ENCODE measurements at regions not wholly inside any gene's neighbourhood (a gene's known extent, or its start where the extent isn't known, plus 50 kb on each side); places are given as distances from the start of the nearest gene placed in this dataset.

DNA sequence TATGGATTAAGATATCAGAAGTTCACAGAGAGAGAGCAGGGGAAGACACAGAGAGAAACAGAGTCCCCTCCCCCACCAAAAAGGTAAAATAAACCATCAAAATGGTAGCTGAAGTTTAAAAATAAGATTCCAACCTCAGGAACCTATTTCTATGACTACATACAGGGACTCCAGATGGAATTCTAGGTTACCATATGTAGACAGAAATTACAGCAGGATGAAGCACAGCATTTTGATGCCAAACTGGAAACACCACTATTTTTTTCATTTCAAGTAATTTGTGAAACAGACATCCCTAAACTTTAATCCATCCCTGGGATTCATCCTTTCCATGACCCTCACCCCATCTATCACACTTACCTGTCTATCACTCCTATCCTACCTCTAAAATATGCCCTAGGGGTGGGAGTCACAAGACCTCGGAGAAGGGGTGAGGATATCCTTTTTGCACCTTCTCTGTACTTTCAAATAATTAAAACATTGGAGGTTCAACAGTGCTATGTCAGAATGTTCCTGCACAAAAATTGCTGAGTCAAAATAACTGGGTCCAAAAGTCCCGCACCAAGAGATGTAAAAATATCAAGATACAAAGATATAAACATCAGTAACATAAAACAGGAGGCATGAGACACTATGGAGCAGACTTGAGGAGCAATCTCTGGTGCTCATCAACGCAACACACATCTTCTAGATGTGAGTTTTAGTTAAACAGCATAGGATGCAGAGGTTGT, 344.5 kb upstream of the RASGEF1B start:
- Histone ChIP-seq H3K9me1 (ENCODE audit: control insufficient read depth, extremely low read depth, insufficient read depth, low read length) (no peaks in the 10 kb centered on the region), H3K36me3 (ENCODE audit: control insufficient read depth in 2 of 2, extremely low read depth in 1 of 2, insufficient read depth in 2 of 2, low read length in 2 of 2) (no peaks in the 10 kb centered on the region), H3K27ac (ENCODE audit: control insufficient read depth, insufficient read depth, low read length) (no peak overlapping the region), H3K79me2 (ENCODE audit: control insufficient read depth, insufficient read depth, low read length) (no peaks in the 10 kb centered on the region), H3K9ac (ENCODE audit: control insufficient read depth, extremely low read depth, insufficient read depth, low read length) (no peak overlapping the region), H3K4me1 (ENCODE audit: control insufficient read depth, extremely low read depth, insufficient read depth, low read length) (no peaks in the 10 kb centered on the region), H3K4me3 (ENCODE audit: control insufficient read depth in 2 of 3, extremely low read depth in 1 of 3, insufficient read depth in 2 of 3, low read depth in 1 of 3, low read length in 3 of 3) (no peak overlapping the region), H4K20me1 (ENCODE audit: control insufficient read depth, extremely low read depth, insufficient read depth, low read length) (no peaks in the 10 kb centered on the region), H3K4me2 (ENCODE audit: control insufficient read depth, extremely low read depth, insufficient read depth, low read depth, low read length) (no peak overlapping the region), H3K27me3 (ENCODE audit: control insufficient read depth, extremely low read depth, insufficient read depth, low read length) (no peaks in the 10 kb centered on the region), H3K9me3 (ENCODE audit: control insufficient read depth, low read depth, low read length) (no peaks in the 10 kb centered on the region), H2AFZ (ENCODE audit: control insufficient read depth, low read length) (no peak overlapping the region)
- DNase-seq (ENCODE audit: low read depth, low spot score) (no peak), FAIRE-seq (no peak)
- no peak for TF ChIP-seq EZH2 (IDR thresholded peaks at IDR 0.05; ENCODE audit: low read length)
- TF ChIP-seq, protein P1, sequence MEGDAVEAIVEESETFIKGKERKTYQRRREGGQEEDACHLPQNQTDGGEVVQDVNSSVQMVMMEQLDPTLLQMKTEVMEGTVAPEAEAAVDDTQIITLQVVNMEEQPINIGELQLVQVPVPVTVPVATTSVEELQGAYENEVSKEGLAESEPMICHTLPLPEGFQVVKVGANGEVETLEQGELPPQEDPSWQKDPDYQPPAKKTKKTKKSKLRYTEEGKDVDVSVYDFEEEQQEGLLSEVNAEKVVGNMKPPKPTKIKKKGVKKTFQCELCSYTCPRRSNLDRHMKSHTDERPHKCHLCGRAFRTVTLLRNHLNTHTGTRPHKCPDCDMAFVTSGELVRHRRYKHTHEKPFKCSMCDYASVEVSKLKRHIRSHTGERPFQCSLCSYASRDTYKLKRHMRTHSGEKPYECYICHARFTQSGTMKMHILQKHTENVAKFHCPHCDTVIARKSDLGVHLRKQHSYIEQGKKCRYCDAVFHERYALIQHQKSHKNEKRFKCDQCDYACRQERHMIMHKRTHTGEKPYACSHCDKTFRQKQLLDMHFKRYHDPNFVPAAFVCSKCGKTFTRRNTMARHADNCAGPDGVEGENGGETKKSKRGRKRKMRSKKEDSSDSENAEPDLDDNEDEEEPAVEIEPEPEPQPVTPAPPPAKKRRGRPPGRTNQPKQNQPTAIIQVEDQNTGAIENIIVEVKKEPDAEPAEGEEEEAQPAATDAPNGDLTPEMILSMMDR (optimal IDR thresholded peaks at IDR 0.05 in 1 of 3, IDR thresholded peaks at IDR 0.05 in 1 of 3, conservative IDR thresholded peaks at IDR 0.05 in 1 of 3; ENCODE audit: extremely low read depth in 1 of 3, insufficient read depth in 2 of 3, low read length in 3 of 3): no peak
- dilution Hi-C loops (cut with MboI; ENCODE audit: extremely low pct_ligation_motif_present, low sequenced_read_pairs): no loop called here

DNA sequence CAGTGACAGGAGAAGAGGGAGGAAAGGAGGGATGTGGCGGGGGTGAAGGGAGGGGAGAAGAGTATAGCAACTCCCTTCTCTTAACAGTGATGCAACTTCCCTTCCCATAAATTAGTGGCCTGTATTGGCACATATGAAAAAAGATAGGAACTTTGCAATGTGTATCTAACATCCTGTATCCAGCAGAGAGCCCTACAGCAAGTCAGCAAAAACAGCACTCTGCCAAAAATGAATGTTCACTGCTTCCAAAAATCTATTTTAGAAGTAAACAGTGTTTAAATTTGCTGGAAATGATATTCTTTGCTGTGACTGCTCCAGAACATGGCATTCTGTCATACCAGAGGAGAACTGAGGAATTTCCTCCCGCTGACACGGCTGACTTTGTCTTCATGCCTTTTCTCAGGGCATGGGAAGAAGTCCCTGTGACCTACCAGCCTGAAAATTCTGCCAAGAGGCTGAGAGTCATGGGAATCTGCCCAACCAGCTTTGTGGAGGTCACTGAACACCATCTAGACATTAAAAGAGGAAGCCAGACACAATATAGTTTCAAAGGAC, 343.4 kb upstream of the RASGEF1B start:
- dilution Hi-C loops (cut with MboI; ENCODE audit: extremely low pct_ligation_motif_present, low sequenced_read_pairs): no loop called here
- no peaks in the 10 kb centered on the region for H3K79me2 ChIP-seq (ENCODE audit: control insufficient read depth, insufficient read depth, low read length)
- H3K4me2 ChIP-seq (ENCODE audit: control insufficient read depth, extremely low read depth, insufficient read depth, low read depth, low read length): no peak overlapping the region
- H3K4me3 ChIP-seq (ENCODE audit: control insufficient read depth in 2 of 3, extremely low read depth in 1 of 3, insufficient read depth in 2 of 3, low read depth in 1 of 3, low read length in 3 of 3): no peak overlapping the region
- no peaks in the 10 kb centered on the region for H3K27me3 ChIP-seq (ENCODE audit: control insufficient read depth, extremely low read depth, insufficient read depth, low read length)
- H3K9me3 ChIP-seq (ENCODE audit: control insufficient read depth, low read depth, low read length): no peaks in the 10 kb centered on the region
- no peak overlapping the region for H3K9ac ChIP-seq (ENCODE audit: control insufficient read depth, extremely low read depth, insufficient read depth, low read length)
- no peaks in the 10 kb centered on the region for H3K36me3 ChIP-seq (ENCODE audit: control insufficient read depth in 2 of 2, extremely low read depth in 1 of 2, insufficient read depth in 2 of 2, low read length in 2 of 2)
- no peaks in the 10 kb centered on the region for H4K20me1 ChIP-seq (ENCODE audit: control insufficient read depth, extremely low read depth, insufficient read depth, low read length)
- H3K27ac ChIP-seq (ENCODE audit: control insufficient read depth, insufficient read depth, low read length): no peak overlapping the region
- no peaks in the 10 kb centered on the region for H3K9me1 ChIP-seq (ENCODE audit: control insufficient read depth, extremely low read depth, insufficient read depth, low read length)
- DNase-seq (ENCODE audit: low read depth, low spot score): no peak
- H3K4me1 ChIP-seq (ENCODE audit: control insufficient read depth, extremely low read depth, insufficient read depth, low read length): no peaks in the 10 kb centered on the region
- H2AFZ ChIP-seq (ENCODE audit: control insufficient read depth, low read length): no peak overlapping the region
- TF ChIP-seq, protein P1 (optimal IDR thresholded peaks at IDR 0.05 in 1 of 3, IDR thresholded peaks at IDR 0.05 in 1 of 3, conservative IDR thresholded peaks at IDR 0.05 in 1 of 3; ENCODE audit: extremely low read depth in 1 of 3, insufficient read depth in 2 of 3, low read length in 3 of 3): no peak
- TF ChIP-seq EZH2 (IDR thresholded peaks at IDR 0.05; ENCODE audit: low read length): no peak
- no peak for FAIRE-seq

Measured in keratinocyte (primary cell).